ENCODE measurements at regions not wholly inside any gene's neighbourhood (a gene's known extent, or its start where the extent isn't known, plus 50 kb on each side); places are given as distances from the start of the nearest gene placed in this dataset.

DNA sequence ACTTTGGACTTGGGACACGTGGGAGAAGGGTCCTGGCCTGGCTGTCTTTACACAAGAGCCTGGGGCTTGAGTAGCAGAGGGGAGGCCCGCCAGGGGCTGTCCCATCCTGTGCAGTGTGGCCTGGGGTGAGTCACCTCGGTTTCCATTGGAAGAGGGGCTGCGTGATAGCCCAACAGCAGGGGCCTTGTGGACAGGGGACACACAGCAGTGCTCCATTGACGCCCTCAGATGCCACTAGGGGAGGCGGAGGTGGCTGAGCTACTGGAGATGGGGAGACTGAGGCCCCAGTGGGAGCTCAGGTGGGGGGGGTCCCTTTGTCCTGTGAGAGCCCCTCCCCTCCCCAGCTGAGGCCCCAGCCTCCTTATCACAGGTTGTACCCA, 50.0 kb upstream of the RNU6ATAC start:
- no peak for DNase-seq

DNA sequence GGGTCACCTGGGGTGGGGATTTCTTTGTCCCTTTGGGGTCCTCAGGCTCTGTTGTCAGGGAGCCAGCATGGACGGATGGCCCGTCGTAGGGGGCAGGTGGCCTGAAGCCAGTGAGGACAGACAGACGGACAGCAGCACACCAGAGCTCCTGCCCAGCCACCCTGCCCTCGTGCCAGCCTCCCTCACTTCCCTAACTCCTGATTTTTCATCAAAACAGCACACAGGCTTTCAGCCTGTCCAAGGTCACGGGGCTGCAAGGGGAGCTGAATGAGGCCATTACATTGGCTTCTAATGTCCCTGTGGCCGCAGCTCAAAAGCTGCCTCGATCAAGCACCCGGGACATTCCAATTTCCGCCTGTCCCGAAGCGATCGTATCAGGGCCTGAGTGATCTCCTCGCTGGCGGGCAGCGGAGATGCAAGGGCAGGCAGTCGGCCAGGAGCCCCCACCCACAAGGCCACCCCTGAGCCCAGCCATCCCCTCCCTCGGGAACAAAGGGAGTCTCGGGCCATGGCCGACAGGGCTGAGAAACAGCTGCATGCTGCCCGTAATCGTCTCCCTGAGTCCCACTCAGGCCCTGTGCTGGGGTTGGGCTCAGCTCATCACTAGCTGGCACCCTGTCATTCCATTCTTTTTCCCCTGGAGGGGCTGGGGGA, 50.5 kb upstream of the RNU6ATAC start:
- no peak for DNase-seq

- no peak for DNase-seq
These were observed 51.0 kb upstream of the RNU6ATAC start for GRCh38 chr9:134215420-134215698.

DNA sequence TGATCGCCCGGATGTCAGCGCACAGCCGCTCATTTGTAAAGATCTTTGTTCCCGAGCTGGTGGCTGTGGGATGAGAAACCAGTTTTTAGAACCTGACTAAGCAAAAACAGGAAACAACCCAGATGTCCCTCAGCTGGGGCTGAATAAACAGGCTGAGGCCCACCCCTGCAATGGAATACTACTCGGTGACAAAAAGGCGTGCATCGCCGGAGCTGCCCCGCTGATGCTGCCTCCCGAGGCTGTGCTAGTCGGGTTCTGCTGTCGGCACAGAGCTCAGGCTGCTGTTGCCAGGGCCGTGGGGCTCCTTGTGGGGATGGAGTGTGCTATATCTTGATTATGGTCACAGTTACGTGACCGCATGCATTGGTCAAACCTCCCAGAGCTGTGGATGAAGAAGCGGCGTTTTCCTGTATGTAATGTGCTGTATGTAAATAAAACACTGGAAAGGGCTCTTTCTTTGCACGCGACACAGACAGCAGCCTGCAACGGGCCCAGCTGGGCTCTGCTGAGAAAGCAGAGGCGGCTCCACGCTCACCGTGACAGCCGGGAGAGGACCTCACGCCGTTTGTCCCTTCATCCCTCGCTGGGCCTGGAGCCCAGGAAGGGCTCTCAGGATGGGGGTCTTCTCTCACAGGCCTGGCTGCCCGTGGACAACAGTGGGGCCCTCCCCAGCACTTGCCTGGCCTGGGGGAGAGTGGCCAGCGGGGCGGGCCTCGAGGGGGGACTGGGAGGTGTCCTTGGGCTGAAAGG, 51.5 kb upstream of the RNU6ATAC start:
- DNase-seq: no peak

DNA sequence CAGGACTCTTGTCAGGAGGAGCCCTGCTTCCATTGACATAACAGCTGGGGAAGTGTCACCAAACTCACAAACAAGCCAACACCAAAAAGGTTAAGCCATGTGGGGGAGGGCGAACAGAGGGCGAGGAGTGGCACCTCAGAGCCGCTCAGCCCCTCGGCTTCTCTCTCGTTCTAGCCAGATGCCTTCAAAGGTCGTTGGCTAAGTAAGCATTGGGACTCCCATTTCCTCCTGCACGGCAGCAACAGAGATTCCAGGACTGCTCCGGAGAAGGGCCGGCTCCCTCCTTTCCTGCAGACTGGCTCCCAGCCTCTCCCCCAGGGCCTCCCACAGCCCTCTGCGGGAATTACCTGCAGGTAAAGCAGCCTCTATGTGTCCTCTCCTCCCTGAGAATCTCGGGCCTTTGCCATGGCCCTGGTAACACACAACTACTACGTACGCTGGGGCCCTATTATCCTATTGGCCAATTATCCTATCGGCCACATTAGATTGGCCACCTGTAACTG, 52.1 kb upstream of the RNU6ATAC start:
- DNase-seq: no peak

DNA sequence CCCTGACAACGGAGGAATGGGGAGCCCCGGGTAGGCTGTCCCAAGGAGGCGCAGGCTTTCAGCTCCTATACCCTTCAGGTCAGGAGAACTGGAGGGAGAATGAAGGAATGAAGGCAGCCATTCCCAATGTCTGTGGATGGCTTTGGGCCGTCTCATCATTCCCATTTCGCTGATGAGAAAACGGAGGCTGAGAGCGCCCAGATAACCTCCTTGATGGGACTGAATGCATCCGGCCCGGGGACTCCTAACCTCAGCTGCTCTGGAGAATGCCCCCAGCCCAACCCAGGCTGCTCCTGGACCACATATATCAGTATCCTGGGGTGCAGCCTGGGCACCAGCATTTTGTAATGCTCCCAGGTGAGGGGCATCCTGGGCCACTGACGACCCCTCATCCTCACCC, 52.6 kb upstream of the RNU6ATAC start:
- DNase-seq: no peak

DNA sequence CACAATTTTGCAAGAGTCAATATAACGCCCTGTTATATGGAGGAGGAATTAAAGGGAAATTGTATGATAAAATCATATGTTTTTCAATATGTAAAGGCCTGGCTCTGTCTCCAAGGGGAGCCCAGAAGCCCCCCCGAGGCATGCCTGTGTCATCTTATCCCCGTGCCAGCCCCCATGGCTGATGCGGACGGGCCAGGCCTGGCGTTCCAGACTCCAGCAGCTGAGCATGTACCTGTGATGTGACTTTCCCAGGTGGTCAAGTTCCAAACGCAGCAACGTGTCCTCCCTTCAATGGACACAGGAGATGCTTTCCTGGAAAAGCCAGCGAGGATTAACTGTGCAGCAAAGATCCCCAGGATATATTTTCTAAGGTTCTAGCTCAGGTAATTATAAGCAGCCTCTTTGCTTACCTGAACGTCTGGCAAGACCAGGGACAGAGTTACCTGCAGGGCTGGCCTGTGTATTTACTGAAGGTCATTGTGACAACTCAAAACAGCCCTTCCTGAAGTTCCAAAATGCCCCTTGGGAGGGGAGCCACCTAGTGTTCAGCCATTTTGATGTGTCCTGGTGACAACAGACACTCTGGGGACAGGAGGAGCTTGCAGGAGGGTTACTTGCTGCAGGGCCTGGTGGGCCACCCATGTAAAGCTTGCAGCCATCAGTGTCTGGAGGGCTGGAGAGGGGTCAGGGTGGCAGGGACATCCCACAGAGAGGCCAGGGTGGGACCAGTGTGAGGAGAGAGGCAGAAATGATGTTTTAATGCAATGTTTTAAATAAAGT, 53.3 kb upstream of the RNU6ATAC start:
- peak; percentile 23 for DNase-seq

DNA sequence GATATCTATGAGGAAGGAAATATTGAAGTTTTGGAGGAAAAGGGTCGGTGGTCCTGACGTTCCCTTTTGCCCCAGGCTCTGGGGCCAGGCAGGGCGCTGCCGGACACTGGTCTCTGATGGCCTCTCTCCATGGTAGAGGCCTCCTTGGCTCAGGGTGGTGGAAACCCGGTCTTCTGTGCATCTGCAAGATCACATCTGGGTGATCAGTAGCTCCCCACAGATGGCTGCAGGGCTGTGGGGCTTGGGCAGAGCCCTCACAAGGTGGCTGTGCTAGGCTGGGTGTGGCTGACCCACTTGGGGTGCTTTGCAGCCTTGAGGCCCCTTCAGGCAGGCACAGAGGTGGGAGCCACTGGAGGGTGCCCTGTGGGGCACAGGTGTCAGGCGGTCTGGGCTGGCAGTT, 53.9 kb upstream of the RNU6ATAC start:
- DNase-seq: no peak

GRCh38 chr9:134219646-134220060, 55.3 kb upstream of the RNU6ATAC start:
- no peak for DNase-seq

GRCh38 chr9:134220311-134220710, 55.9 kb upstream of the RNU6ATAC start:
- no peak for DNase-seq

GRCh38 chr9:134221273-134222017, 57.1 kb upstream of the RNU6ATAC start:
- no peak for DNase-seq

DNA sequence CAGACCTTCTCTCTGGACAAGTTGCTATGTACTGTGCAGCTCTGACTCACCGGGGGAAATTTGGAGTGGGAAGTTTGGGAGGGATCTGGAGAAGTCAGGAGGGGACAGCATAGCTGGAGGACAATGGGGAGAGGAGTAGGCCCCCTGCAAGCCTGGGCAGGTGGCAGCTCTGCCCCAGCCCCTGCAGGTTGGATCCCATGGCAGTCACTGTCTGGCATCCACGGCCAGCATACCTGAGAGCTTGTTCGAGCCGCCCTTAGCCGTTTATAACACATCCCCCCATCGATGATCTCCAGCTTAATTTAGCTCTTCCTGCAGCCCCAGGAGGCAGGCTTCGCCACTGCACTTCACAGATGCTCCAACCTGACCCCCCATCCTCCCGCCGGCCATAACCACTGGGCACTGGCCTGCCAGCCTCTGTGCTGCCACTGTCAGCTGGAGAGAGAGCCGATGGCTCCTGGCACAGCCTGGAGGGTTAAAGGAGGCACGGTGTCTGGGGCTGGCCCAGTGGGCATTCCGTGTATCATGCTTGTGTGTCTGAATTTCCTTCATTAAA, 57.7 kb upstream of the RNU6ATAC start:
- no peak for DNase-seq

- DNase-seq: no peak
These were observed 58.7 kb upstream of the RNU6ATAC start for GRCh38 chr9:134223091-134223490.

GRCh38 chr9:134223591-134224122, 59.3 kb upstream of the RNU6ATAC start:
- no peak for DNase-seq

DNA sequence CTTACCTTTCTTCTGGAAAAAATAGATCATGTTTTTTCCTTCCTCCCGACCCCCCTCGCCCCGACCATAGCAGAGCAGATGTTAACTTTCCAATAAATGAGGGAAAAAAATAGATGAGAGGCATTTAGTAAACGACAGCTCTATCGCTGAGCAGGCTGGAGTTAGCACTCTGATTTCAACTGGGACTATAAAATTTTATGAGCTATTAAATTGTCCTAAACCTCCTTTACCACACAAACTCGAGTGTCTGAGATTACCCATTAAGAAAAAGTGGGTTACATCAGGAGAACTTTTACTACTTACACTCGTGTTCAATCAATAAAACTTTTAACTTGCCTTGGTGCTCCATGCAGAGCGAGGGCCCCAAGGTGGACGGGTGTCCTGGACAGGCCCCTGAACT, 59.8 kb upstream of the RNU6ATAC start:
- no peak for DNase-seq

DNA sequence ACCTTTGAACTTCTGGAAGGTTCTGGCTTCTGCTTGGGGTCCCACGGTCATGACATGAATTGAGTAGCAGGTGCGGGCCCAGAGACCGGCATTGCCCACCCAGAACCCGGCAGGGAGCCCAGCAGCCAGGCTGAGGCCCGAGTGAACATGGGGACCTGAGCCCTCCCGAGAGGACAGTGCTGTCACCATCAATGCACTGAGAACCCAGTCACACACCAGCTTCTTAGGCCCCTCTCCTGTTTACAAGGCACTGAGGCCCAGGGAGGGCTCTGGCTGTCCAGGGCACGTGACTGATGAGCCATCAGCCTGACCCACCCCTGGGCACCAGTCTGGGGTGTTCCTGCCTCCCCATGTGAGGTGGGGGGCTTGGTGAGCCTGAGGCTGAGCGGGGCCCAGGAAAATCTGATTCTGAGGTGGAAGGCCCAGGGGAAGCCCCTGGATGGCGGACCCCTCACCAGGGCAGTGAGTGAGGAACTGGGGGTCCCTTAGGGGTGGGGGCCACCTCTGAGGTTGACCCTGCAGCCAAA, 60.3 kb upstream of the RNU6ATAC start:
- no peak for DNase-seq

DNA sequence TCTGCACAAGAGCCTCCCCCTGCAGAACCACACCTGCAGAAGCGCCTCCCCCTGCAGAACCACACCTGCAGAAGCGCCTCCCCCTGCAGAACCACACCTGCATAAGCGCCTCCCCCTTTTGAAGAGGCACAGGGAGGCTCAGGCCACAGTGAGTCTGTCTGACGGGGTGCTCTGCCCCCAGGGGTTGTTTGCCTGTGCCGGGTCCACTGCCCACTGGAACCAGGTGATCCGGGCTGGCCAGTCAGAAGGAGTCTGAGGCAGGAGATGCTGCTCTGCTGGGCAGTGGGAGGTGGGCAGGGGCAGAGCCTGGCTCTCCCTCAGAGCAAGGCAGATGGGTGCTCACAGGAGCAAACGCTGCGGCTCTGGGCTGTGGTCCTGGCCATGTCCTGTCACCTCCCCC, 60.8 kb upstream of the RNU6ATAC start:
- no peak for DNase-seq

- DNase-seq: no peak
These were observed 61.5 kb upstream of the RNU6ATAC start for GRCh38 chr9:134225816-134226215.

GRCh38 chr9:134226221-134226930, 62.0 kb upstream of the RNU6ATAC start:
- DNase-seq: no peak

DNA sequence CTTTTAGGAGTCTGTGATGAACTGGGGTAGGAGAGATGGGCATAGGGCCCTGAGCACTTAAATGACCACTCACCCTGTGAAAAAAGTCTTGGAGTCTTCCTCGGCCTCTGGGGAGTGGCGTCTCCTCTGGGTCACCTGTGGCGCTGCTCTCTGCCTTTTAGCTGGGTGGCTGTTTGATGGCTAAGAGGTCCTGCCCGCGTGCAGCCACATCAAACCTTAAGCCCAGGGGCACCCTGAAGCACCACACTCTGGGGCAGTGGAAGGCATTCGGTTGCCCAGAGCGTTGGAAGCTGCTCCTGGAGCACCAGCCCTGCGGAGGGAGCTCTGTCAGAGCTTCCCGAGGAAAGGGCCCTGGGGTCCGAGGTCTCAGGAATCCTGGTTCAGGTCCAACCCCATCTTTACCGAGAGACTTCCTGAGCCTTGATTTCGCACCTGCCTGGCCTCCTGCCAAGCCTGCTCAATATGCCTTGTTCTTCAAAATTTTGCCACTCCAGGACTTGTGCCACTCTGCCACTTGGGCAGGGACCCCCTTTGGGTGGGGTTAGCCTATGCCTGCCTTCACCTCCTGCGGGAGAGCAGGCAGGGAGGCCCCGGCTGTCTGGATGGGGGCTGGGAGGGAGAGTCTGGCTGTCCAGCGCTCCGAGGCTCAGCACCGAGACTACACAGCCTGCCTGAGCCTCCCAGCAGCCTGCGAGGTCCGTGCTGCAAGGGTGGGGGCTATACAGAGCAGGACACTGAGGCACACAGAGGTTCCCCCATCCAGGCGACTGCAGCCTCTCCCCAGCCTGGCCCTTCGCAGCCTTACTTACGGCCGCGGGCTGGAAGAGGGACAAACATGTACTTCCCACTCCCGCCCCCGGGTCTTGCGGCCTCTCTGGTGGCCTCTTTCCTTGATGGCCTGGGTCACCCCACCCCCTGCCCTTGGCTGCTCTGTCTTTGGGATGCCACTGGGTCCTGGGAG, 63.4 kb upstream of the RNU6ATAC start:
- DNase-seq: no peak
